Stimulated activated CD4-positive, alpha-beta T cell treated with anti-CD3 and anti-CD28 coated beads, Interleukin-2, amount 100 ng/mL, for 4 hours (primary cell): ENCODE measurements at regions not wholly inside any gene's neighbourhood (a gene's known extent, or its start where the extent isn't known, plus 50 kb on each side); places are given as distances from the start of the nearest gene placed in this dataset.

Experiments used
- DNase-seq: peaks from one replicate; pipeline ENCODE4 v3.0.0-alpha.2; 2020; ENCODE audit warnings: low read depth

GRCh38 chr7:21361413-21362125 is 66.3 kb upstream of the SP4 start:
- no peak for DNase-seq

GRCh38 chr7:21364801-21365271 is 63.0 kb upstream of the SP4 start:
- DNase-seq, result no peak

GRCh38 chr7:21365866-21366624 is 61.8 kb upstream of the SP4 start:
- no peak for DNase-seq

- DNase-seq, result no peak
These were observed 60.8 kb upstream of the SP4 start for GRCh38 chr7:21367081-21367480.

- no peak for DNase-seq
These were observed 60.3 kb upstream of the SP4 start for GRCh38 chr7:21367537-21367936.

GRCh38 chr7:21368317-21368716 is 59.6 kb upstream of the SP4 start:
- no peak for DNase-seq

GRCh38 chr7:21370283-21370982 is 57.5 kb upstream of the SP4 start:
- no peak for DNase-seq

GRCh38 chr7:21371360-21371759 is 56.5 kb upstream of the SP4 start:
- no peak for DNase-seq

- no peak for DNase-seq
These were observed 54.9 kb upstream of the SP4 start for GRCh38 chr7:21373031-21373430.

- DNase-seq, result no peak
These were observed 53.7 kb upstream of the SP4 start for GRCh38 chr7:21374134-21374533.

- no peak for DNase-seq
These were observed 50.3 kb upstream of the SP4 start for GRCh38 chr7:21377545-21377944.
